Inflammatory macrophage treated with lipopolysaccharide for 4 hours (primary cell): ENCODE measurements at regions not wholly inside any gene's neighbourhood (a gene's known extent, or its start where the extent isn't known, plus 50 kb on each side); places are given as distances from the start of the nearest gene placed in this dataset.
A peak's percentile ranks its signal among the peaks of the same experiment; 100 is the strongest.

ENCODE experiments used
- DNase-seq: peaks from one replicate; pipeline ENCODE4 v3.0.0-alpha.2; 2020

DNA sequence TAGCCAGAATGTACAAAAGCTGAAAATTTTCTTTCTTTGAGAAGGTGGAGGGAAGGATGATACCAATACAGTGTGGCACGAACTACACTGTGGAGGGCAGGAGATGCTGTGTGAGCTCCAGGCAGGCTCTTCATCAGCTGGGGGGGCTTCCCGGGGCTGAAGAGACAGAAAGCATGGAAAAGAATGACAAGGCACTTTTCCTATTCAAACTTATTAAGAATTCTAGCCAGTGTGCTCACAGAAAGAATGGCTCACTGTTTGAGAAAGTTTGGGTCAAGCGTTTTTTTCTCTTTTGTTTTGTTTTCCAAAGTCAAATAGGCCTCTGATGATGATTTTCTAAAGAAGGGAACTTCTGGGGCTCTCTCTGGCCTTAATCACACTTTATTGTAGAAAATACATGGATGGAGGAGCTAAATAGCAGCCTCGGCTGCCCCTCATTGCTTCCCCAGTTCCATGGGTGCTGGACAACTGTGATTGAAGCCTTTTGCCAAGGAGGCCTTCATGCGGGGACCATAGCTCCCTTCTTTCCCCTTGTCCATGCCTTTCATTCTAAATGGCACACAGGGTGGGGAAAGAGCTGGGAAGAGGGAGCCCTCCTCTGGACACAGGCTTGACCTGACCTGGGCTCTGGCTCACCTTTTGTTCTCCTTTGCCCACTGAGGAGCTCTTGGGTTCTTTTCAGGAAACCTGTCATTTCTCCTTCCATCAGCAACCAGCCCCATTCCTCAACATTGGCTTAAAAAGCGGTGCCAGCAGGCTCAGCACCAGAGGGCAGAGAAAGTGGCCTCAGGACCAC, 130.6 kb downstream of the TDRD15 start:
- no peak for DNase-seq

DNA sequence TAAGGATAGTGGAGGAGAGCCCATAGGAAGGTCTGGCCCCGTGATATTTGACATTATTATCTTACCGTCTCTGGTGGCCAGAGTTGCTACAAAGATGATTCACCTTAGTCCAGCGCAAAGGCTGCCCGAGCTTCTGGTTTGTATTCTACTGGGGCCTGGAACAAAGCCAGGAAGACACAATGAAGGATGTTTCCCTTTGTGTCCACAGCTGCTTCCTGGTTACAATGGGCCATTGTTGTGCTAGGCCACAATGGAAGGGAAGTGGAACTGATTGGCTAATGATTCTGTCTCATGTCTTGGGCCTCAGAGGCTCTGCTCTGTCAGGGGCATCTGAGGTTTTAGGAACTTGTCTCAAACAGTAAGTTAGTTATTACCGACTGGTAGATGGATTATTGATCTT, 132.2 kb downstream of the TDRD15 start:
- peak; percentile 91 for DNase-seq

DNA sequence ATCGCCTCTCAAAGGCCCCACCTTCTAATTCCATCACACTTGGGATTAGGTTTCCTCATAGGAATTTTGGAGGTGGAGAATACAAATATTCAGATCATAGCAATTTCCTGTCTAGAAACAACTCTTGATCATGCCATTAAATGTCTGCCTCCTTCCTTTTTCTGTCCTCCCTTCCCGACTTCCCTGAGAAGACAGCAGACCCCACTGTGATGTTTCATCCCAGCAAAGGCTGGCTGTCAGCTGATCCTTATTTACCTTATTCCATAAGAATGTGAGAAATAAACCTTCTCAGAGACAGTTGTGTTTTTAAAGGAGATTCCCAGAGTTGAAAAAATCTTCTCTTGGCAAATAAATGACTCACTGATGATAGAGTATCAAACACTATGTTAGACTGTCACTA, 133.9 kb downstream of the TDRD15 start:
- no peak for DNase-seq

DNA sequence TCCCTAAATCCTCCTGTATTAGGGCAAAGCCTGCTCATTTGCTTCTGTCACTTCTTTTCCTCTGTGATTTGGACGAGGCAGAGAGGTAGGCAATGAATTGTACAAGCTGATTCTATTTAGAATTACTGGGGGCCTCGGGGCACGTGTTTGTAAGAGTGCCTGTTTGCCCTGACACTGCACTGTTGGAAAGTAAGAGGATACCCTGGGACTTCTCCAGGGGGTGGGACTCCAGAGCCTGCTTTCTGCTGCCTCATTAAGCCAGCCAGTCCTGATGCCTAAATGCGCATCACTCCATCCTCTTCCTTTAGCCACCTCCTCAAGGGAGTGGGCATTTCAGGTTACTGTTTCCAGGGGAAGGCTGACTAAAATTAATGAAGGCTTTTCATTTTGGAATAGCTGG, 134.3 kb downstream of the TDRD15 start:
- no peak for DNase-seq

DNA sequence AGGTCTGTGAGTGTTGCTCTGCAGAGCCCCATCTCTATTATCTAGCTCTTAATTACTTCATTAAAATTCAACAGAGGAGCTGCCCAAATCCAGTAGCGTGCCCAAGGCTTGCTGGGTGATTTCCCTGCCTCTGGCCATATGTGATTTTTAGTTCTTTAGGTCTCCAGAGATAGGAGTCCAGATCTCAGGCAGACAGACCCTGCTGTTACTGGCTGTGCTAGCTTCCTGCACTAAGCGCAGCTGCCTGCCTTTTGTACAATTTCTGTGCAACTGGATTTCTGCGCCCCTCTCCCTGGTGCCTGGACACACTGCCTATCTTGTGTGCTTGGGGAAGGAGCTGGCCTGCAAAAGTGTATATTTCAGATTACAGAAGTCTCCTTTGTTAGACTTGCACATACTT, 136.5 kb downstream of the TDRD15 start:
- no peak for DNase-seq

DNA sequence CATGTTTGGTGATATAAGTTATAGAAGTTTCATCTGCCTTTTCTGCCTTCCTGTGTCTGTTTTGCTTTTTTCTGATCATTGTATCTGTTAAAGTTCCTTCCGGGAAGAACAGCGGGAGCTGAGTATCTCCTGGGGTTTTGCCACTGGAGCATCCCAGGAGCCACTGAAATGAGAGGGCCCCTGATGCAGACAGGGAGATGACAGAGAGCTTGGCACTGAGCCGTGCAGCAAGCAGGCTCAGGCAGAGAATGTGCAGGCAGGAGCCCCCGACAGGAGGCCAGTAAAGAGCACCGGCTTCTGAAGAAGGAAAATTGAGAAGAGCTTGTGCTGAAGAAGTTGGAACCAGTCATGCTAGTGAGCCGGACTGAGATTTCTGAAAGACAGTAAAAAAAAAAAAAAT, 137.8 kb downstream of the TDRD15 start:
- DNase-seq, result no peak

DNA sequence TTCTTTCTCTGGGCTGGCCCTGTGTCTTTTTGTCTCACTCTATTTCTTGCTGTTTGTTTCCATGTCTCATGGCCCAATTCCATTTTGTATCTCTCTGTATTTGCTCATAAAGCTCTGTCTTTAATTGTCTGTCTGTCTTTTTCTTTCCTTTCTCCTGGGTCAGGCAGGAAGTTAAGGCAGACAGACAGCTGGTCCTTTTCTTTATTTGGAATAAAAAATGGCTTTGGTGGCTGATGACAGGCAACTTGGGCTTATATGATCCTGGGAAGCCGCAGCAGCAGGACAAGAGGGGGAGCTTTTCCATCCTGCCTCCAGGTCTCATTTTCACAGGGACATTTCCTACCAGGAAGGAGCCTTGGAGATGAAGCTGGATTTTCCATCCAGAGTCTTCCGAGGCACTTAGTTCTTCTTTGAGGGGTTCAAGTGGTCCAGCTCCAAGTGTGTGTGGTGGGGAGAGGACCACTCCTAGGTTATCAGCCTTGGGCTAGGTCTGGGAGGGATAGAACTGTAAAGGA, 138.7 kb downstream of the TDRD15 start:
- DNase-seq, result no peak

DNA sequence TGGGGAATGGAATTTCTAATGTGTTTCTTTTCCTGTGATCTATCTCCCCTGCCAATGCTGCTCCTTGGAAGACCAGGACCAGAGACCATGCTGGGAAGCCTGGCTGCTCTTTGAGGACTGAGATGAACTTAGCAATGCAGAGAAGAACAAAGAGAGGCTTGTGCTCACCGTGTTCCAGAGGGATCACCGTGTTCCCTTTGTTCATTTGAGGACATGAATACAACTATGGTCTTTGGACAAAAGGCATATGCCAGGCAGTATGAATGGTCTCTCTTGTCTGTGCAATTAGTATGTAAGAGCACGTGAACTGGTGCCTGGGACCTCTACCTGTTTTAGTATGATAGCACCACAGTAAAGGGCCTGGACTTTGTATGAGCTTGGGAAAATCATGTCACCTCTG, 139.9 kb downstream of the TDRD15 start:
- DNase-seq, result no peak

DNA sequence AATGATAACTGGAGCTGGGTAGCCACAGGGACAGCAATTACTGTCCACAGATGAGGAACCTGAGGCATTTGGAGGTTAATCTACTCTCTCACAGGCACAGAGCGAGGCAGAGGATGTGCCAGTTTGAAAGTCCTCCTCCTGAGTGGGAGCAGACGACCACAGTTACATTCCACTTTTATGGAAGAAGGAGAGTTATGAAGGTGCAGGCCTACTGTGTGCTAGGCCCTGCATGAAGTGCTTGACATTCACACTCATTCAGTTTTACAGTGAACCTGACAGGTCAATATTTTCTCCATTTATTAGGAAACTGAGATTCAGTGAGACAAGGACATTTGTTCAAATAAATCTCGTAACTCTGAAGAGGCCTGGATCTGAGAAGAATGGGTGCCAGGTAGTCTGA, 142.0 kb downstream of the TDRD15 start:
- DNase-seq, result no peak

DNA sequence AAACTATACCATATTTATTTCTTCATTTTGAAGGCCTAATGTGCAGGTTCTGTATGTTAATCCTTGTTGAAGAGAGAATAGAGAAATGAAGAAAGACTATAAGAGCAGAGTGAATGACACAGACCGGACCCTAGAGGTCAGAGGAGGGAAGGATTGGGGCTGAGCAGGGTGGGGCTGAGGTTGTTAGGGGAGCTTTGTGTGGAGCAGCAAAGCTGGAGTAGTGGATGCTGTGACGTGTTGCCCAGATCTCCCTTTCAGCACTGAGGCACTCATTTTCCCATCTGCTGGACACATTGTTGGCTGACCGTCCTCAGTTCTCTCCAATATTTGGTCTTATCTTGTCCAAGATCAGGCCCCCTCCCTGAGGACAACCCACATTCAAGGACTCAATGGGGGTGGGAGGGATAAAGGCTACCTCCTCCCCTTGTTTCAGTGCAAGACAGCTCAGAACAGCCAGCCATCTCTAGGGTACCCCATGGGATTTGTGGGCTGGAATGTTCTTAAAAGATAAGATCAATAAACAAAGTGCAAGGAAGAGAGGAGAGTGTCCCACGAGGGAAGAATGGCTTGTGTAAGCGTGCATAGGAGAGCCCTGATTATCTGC, 143.6 kb downstream of the TDRD15 start:
- DNase-seq, result no peak

DNA sequence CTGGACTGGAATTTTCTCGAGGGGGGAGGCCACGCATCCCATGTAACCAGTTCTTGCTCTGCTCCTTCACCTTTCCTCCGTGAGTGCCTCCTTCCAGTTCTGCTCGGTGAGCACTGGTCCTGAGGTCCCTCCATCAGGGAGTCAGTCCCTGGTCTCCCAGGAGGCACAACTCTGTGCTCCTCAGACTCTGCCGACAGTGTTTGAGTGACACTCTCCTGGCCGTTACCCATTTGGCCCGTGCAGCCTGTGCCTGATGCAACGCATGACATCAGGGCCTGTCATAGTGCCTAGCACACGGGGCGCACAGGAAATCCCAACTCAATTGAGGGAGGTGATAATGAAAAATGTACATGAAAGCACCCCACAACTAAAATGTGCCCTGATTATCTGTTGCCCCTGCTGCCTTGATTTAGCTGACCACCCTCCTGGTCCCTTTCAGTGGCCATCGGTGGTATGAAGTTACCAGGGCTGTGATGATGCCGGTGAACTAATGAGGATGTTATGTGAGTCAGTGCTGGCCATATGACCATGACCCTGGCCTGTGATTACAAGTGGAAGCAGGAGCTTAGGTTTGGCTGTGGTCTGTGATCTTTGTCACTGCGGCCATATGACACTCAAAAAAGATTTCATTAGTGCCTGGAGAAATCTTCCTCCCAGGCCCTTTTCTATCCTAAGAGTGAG, 144.6 kb downstream of the TDRD15 start:
- DNase-seq, result peak; percentile 63

DNA sequence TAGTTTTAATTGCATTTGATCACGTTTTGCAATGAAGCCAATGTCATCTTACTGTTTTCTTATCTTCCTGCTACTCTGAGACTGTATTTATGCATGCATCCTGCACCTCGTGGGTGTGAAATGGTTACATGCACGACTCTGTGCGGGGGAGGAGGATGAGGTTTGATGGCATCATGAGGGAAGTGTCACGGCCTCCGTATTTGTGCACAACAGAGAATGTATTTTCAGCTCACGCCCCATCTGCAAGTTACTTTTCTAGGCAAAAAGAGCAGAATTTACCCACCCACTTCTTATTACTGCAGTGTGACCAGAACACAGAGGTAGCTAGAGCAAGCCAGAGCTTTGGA, 145.1 kb downstream of the TDRD15 start:
- DNase-seq, result peak; percentile 58

DNA sequence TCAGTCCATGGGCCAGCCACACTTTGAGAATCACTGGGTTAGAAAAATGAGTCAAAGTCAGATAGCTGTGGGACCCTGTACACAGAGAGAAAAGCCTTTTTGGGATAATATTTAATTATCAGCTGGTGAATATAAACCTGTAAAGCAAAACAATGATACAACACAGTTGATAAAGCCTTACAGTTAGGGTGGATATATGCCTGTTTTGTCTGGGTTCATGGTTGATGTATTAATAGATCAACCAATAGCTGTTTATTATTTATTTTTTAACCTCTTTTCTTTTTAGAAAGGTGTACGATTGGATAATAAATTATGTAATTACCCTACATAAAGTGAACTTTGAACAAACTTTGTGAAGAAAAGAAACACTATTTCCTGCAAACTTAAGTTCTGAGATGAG, 145.6 kb downstream of the TDRD15 start:
- DNase-seq, result no peak

DNA sequence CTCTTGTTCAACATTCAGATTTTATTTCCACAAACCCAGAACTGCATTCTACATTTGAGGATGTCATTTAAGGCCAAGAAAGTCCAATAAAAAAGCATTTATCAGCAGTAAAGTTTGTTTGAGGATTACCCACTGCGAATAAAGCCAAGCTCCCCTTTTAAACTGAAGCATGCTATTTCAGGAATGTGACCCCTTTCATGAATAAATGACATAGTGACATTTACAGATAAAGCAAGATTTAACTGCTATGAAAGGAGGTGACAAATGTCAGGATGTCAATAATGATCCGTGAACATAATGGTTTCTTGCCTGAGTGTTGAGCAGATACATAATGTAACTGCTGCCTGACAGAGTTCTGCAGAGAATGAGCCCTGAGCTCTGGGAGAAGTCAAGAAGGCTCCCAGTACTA, 146.3 kb downstream of the TDRD15 start:
- no peak for DNase-seq

DNA sequence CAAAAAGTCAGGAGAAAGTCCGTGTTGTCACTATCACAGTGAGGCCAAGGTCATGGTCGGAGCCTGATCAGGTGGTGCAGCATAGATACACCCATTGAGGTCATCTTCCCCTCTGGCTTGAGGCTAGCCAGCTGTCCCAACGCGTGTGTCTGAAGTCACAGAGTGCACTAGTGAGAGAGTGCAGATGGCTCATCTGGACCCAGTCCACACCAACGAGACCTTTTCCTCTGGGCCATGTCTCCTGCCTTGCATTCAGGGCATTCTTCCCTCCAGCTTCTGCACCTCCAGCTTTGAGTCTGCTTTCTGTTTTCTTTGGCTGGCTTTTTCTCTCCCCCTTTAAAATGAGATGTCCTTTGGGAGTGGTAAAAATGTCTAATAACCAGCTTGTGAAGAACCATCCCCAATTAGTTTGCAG, 146.9 kb downstream of the TDRD15 start:
- no peak for DNase-seq

DNA sequence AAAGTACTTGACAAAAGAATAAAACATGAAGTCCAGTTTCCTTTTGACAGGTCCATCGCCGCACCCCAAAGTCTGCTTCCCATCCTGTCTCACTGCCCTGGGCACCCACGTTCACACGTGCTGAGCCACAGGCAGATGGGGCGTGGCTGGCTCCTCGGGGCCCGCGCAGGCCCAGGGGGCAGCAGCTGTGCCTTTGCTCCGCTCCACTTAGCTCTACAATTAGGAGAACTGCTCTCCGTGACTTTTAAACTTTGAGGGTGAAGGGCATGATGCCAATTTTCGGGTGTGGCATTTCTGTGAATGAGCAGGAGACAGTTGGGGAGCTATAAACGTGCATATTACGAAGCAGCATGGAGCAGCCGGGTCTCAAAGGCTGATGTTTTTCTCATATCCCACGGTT, 152.4 kb downstream of the TDRD15 start:
- DNase-seq, result no peak

DNA sequence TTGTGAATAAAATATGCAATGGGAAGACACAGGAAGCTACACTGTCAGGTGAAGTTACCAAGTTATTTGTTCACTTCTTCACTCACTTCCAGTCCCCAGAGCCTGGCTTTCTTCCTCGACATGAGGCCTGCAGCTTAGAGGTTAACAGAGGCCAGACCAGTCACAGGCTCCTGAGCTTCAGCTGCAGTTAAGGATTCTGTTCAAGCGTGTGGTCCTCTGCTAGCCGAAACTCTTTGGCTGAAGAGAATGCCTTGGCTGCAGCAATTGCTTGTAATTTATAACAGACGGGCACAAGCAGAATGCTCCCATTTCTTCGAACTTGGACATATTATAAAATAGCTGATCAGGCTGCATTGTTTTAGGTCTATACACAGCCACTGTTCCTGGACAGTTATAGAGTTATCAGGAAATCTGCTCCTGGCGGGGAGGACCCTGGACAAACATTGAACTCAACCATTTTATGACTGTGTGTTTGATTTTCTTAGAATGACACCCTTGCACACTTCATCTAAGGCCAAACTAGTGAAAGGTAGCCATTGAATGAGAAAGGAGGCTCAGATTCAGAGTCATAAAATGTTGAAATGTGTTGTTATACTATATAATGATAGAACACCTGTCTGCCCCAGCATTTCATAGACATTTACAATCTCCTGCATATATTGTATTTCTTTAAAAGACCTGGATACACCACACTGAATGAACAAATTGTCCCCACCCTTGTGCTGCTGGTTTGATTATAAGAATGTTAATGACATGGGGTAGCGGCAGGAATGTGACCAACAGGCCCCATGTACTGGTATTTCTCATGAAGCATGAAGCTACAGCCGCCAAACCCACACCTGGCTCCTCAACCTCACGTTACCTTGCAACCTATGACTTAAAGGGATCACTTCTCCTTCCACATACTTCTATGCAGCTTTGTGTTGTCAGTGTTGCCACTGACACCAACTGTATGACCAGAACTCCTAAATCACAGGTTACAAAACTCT, 153.6 kb downstream of the TDRD15 start:
- DNase-seq, result no peak

DNA sequence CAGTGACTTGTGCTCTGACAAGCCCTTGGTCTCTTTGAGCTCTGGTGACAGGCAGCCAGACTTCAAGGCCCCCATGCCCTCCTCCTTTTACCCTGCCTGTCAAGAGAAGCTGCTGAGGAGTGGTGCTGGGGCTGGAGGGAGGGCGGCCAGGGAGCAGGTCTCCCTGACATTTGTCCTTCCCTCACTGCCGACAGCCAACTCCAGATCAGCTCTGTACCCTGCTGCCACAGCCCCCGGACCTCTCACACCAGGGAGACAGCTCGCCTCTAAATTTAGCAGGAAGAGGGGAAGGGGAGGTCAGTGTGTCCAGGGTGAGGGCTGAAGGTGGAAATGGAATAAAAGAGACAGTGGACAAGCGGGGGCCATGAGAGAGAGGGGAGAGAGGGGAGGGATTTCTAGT, 155.8 kb downstream of the TDRD15 start:
- DNase-seq, result no peak

DNA sequence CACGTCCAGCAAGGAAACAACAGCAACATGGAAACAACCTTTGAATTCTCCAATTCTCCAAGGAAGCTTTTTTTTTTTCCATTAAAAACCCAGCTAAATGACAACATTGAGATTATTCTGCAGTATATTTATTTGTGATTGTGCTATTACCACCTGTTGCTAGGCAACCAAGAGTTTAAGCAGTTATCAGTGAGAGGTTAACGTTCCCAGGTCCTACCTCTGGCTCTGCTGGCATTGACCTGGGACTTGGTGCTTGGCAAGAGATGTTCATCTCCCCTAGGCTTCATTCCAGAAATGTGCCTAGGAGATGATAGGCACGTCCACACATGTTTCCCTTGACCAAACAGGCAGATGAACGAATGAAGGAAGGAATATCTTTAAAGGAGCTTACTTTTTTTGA, 157.0 kb downstream of the TDRD15 start:
- DNase-seq, result no peak

DNA sequence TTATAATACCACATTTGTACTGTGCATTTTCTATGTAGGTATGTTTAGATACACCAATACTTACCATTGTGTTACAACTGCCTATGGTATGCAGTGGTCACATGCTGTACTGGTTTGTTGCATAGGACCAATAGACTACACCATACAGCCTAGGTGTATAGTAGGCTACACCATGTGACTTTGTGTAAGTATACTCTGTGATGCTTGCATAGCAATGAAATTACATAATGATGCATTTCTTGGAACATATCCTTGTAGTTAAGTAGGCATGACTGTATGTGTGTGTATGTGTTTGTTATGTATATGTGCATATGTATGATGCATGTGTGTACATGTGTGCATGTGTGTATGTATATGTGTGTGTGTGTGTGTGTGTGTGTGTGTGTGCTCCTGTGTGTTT, 157.6 kb downstream of the TDRD15 start:
- DNase-seq, result no peak

DNA sequence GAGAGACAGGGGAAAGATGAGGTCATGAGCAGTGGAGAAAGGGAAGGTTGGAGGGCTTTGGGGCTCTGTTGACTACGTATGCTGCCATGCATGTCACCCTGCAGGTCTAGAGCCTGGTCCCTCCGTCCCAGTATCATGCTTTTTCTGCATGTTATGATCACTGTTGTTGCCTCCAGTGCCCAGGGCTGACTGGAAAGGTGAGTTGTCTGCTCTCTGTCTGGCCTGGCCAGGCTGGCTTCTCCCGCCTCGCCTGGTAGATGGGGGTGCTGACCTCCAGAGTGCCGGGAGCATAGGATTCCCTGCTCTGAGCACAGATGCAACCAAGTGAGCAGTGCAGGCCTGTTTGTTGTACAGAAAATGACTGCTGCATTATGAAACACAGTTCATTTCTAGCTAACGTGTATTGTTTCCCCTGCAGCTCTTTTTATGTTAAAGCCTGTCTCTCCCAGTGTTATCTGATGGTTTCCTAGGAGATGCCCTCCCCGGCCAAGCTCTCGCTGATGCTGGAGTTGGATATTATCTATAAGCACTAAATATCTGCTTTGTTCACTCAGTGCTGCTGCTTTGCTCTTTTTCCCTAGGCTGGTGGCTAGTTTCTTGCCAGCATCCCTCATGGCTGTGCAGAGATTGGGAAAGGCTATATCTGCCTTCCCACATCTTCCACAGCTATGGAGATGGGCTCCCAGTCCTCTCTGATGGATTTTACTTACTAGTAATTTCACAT, 158.2 kb downstream of the TDRD15 start:
- no peak for DNase-seq

DNA sequence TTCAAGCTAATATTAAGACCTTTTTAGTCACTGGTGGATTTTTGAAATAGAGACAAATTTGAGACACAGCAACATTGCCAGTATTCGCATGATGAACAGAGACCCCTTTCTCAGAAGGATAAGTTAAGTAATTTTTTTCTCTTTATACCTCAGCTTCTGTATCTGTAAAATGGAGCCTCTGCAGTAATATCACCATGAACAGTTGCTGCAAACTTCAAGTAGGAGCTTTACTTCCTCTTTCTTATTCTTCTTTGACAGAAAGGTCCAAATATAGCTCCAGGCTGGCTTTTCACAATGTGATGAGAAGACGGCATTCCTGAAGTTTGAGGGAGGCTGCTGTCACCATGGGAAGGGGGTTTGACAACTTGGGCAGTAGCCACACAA, 158.7 kb downstream of the TDRD15 start:
- no peak for DNase-seq
